ENCODE measurements at regions not wholly inside any gene's neighbourhood (a gene's known extent, or its start where the extent isn't known, plus 50 kb on each side); places are given as distances from the start of the nearest gene placed in this dataset.

- Histone ChIP-seq H3K4me1 (replicated peaks in 1 of 2; ENCODE audit: control insufficient read depth in 2 of 2, insufficient read depth in 2 of 2, low read length in 2 of 2) (no peaks in the 10 kb centered on the region), H3K4me3 (no peak overlapping the region), H3K36me3 (ENCODE audit: control insufficient read depth, insufficient read depth, low read length) (no peaks in the 10 kb centered on the region), H3K9ac (ENCODE audit: insufficient read depth in 1 of 2, low read depth in 2 of 2, low read length in 2 of 2) (no peak overlapping the region), H3K27ac (ENCODE audit: extremely low read depth, low read depth, low read length) (no peak overlapping the region), H3K9me3 (replicated peaks; ENCODE audit: control insufficient read depth, insufficient read depth, low read depth, low read length) (no peaks in the 10 kb centered on the region), H3K79me2 (ENCODE audit: control insufficient read depth, insufficient read depth, low read length) (no peaks in the 10 kb centered on the region), H3K4me2 (ENCODE audit: insufficient read depth, low read length) (no peak overlapping the region), H3K9me1 (ENCODE audit: control insufficient read depth, insufficient read depth, low read length) (no peaks in the 10 kb centered on the region), H3K27me3 (ENCODE audit: control insufficient read depth in 2 of 2, insufficient read depth in 2 of 2, low read length in 2 of 2) (no peaks in the 10 kb centered on the region), H2AFZ (ENCODE audit: low read depth, low read length) (no peak overlapping the region), H4K20me1 (replicated peaks; ENCODE audit: control insufficient read depth, insufficient read depth, low read length) (no peaks in the 10 kb centered on the region)
- POLR2A ChIA-PET: no interaction called here
- DNase-seq (ENCODE audit: extremely low read depth in 1 of 4, low spot score in 3 of 4) (no peak), ATAC-seq (no peak), FAIRE-seq (no peak)
- intact Hi-C loops (cut with micrococcal nuclease): no loop called here
- 0% methylated on average over 2 of the region's 2 CpGs for WGBS (ENCODE audit: insufficient coverage, low coverage, missing lambda C conversion rate)
- CTCF ChIA-PET (ENCODE audit: low intra/inter-chr PET ratio): no interaction called here
- BruUV-seq (replicated peaks): no TSS peak
- in situ Hi-C loops (cut with MboI): no loop called here
- TF ChIP-seq DDX20 (tag; IDR thresholded peaks at IDR 0.05; ENCODE audit: low read depth): no peak
- TF ChIP-seq CHD4 (IDR thresholded peaks at IDR 0.05; ENCODE audit: insufficient read depth, insufficient replicate concordance, low read depth, low read length, poor library complexity, severe bottlenecking): no peak
- TF ChIP-seq, protein P1, sequence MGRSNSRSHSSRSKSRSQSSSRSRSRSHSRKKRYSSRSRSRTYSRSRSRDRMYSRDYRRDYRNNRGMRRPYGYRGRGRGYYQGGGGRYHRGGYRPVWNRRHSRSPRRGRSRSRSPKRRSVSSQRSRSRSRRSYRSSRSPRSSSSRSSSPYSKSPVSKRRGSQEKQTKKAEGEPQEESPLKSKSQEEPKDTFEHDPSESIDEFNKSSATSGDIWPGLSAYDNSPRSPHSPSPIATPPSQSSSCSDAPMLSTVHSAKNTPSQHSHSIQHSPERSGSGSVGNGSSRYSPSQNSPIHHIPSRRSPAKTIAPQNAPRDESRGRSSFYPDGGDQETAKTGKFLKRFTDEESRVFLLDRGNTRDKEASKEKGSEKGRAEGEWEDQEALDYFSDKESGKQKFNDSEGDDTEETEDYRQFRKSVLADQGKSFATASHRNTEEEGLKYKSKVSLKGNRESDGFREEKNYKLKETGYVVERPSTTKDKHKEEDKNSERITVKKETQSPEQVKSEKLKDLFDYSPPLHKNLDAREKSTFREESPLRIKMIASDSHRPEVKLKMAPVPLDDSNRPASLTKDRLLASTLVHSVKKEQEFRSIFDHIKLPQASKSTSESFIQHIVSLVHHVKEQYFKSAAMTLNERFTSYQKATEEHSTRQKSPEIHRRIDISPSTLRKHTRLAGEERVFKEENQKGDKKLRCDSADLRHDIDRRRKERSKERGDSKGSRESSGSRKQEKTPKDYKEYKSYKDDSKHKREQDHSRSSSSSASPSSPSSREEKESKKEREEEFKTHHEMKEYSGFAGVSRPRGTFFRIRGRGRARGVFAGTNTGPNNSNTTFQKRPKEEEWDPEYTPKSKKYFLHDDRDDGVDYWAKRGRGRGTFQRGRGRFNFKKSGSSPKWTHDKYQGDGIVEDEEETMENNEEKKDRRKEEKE (IDR thresholded peaks at IDR 0.05; ENCODE audit: borderline replicate concordance in 1 of 2, control insufficient read depth in 1 of 2, low read depth in 2 of 2, low read length in 1 of 2): no peak
- no peak for TF ChIP-seq XRCC5 (IDR thresholded peaks at IDR 0.05; ENCODE audit: low read depth, low read length)
- TF ChIP-seq ZNF76 (CRISPR knock-in tag; IDR thresholded peaks at IDR 0.05; ENCODE audit: borderline replicate concordance): no peak
- no peak for TF ChIP-seq ZNF589 (CRISPR knock-in tag; IDR thresholded peaks at IDR 0.05; ENCODE audit: low read depth)
- no peak for TF ChIP-seq SAFB (IDR thresholded peaks at IDR 0.05; ENCODE audit: borderline replicate concordance, low read depth, low read length)
- no peak for TF ChIP-seq ZNF551 (CRISPR knock-in tag; IDR thresholded peaks at IDR 0.05)
- TF ChIP-seq ILK (tag; IDR thresholded peaks at IDR 0.05; ENCODE audit: borderline replicate concordance, low read depth): no peak
- no peak for TF ChIP-seq GATAD2A (IDR thresholded peaks at IDR 0.05)
Measured at GRCh38 chr3:81911221-81911620, 149.8 kb upstream of the GBE1 start.
